Body of pancreas (tissue), 4 donors: ENCODE measurements at regions not wholly inside any gene's neighbourhood (a gene's known extent, or its start where the extent isn't known, plus 50 kb on each side); places are given as distances from the start of the nearest gene placed in this dataset.

ENCODE experiments used
- POLR2A ChIP-seq, 3 donors: fragments of 450-650 bp; IDR thresholded peaks; one replicate each; pipeline ENCODE4 v1.6.1; 2016; ENCODE audit warnings: antibody characterized with exemption in 3 of 3, mild to moderate bottlenecking in 2 of 3
- TF ChIP-seq, protein P1 (sequence below), 7 experiments: fragments of 450-650 bp in 4 of 7; fragments of 200-600 bp in 3 of 7; sonication (generic) in 3 of 7; IDR thresholded peaks; one replicate each; pipeline ENCODE4 v1.5.1; 2016 to 2019; ENCODE audit warnings: antibody characterized with exemption in 7 of 7

DNA sequence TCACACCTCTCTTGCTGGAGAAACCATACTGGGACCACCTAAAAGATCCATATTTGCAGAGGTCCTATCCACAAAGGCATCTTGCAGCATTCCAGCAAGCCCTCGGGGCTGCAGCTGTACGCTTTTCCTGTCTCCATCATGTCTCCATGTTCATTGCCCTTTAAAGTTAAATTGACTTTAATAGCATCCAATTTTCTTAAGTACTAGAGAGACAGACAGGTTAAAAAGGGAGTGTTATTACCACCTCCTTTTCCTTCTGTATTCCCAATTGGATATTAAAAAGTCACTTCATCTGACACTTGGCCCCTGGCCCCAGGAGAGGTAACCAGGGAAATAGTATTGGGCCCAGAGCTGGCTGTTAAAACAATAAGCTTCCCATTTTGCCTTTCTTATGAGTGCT, 178.6 kb downstream of the UNC5CL start:
- TF ChIP-seq, protein P1, sequence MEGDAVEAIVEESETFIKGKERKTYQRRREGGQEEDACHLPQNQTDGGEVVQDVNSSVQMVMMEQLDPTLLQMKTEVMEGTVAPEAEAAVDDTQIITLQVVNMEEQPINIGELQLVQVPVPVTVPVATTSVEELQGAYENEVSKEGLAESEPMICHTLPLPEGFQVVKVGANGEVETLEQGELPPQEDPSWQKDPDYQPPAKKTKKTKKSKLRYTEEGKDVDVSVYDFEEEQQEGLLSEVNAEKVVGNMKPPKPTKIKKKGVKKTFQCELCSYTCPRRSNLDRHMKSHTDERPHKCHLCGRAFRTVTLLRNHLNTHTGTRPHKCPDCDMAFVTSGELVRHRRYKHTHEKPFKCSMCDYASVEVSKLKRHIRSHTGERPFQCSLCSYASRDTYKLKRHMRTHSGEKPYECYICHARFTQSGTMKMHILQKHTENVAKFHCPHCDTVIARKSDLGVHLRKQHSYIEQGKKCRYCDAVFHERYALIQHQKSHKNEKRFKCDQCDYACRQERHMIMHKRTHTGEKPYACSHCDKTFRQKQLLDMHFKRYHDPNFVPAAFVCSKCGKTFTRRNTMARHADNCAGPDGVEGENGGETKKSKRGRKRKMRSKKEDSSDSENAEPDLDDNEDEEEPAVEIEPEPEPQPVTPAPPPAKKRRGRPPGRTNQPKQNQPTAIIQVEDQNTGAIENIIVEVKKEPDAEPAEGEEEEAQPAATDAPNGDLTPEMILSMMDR (IDR thresholded peaks at IDR 0.05): no peak
- no peak for TF ChIP-seq POLR2A (IDR thresholded peaks at IDR 0.05)
